ENCODE measurements at regions not wholly inside any gene's neighbourhood (a gene's known extent, or its start where the extent isn't known, plus 50 kb on each side); places are given as distances from the start of the nearest gene placed in this dataset.

DNA sequence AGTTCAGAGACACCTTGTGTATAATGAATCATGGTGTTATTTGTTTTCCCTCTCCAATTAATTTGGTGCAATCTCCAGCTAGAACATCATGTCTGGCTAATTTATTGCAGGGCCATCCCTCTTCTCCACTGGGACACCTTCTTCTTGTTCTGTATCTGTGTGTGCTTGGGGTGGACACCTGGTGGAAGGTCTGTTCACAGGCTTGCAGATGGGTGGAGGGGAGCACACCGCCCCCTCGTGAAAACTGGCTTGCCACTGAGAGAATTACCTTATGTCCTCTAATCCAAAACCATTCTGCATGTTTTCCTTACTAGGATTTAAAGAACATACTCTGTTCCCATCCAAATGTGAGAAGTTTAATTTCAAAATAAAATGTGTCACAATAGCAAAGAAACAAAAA, 1160.4 kb upstream of the ZEB2 start:
- no peaks in the 10 kb centered on the region for H3K36me3 ChIP-seq (ENCODE audit: control insufficient read depth, insufficient read depth, low read length)
- CTCF ChIA-PET = no interaction called here
- no peak for ATAC-seq
- no peaks in the 10 kb centered on the region for H3K27me3 ChIP-seq (ENCODE audit: control insufficient read depth, insufficient read depth, low read length)
- no peaks in the 10 kb centered on the region for H3K9me3 ChIP-seq (ENCODE audit: control insufficient read depth, insufficient read depth, low read depth, low read length)
- H3K4me3 ChIP-seq (ENCODE audit: low read depth in 2 of 2, low read length in 2 of 2) = no peak overlapping the region
- no peak for DNase-seq (ENCODE audit: low read depth, low spot score)
- no peaks in the 10 kb centered on the region for H3K4me1 ChIP-seq (ENCODE audit: control insufficient read depth, insufficient read depth, low read length)
- no TSS peak for BruUV-seq (replicated peaks)
- H3K27ac ChIP-seq (ENCODE audit: low read length) = no peak overlapping the region
- intact Hi-C loops (cut with micrococcal nuclease; ENCODE audit: unreplicated experiment) (no loop called here), in situ Hi-C loops (cut with HindIII; ENCODE audit: low pct_unique_long_range_greater_than_20kb, low sequenced_read_pairs) (no loop called here)
- TF ChIP-seq SIN3A (IDR thresholded peaks at IDR 0.05; ENCODE audit: borderline replicate concordance, insufficient read depth, low read depth, low read length) = no peak
- TF ChIP-seq, protein P1, sequence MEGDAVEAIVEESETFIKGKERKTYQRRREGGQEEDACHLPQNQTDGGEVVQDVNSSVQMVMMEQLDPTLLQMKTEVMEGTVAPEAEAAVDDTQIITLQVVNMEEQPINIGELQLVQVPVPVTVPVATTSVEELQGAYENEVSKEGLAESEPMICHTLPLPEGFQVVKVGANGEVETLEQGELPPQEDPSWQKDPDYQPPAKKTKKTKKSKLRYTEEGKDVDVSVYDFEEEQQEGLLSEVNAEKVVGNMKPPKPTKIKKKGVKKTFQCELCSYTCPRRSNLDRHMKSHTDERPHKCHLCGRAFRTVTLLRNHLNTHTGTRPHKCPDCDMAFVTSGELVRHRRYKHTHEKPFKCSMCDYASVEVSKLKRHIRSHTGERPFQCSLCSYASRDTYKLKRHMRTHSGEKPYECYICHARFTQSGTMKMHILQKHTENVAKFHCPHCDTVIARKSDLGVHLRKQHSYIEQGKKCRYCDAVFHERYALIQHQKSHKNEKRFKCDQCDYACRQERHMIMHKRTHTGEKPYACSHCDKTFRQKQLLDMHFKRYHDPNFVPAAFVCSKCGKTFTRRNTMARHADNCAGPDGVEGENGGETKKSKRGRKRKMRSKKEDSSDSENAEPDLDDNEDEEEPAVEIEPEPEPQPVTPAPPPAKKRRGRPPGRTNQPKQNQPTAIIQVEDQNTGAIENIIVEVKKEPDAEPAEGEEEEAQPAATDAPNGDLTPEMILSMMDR (IDR thresholded peaks at IDR 0.05) = no peak
- TF ChIP-seq, protein P2, sequence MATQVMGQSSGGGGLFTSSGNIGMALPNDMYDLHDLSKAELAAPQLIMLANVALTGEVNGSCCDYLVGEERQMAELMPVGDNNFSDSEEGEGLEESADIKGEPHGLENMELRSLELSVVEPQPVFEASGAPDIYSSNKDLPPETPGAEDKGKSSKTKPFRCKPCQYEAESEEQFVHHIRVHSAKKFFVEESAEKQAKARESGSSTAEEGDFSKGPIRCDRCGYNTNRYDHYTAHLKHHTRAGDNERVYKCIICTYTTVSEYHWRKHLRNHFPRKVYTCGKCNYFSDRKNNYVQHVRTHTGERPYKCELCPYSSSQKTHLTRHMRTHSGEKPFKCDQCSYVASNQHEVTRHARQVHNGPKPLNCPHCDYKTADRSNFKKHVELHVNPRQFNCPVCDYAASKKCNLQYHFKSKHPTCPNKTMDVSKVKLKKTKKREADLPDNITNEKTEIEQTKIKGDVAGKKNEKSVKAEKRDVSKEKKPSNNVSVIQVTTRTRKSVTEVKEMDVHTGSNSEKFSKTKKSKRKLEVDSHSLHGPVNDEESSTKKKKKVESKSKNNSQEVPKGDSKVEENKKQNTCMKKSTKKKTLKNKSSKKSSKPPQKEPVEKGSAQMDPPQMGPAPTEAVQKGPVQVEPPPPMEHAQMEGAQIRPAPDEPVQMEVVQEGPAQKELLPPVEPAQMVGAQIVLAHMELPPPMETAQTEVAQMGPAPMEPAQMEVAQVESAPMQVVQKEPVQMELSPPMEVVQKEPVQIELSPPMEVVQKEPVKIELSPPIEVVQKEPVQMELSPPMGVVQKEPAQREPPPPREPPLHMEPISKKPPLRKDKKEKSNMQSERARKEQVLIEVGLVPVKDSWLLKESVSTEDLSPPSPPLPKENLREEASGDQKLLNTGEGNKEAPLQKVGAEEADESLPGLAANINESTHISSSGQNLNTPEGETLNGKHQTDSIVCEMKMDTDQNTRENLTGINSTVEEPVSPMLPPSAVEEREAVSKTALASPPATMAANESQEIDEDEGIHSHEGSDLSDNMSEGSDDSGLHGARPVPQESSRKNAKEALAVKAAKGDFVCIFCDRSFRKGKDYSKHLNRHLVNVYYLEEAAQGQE (IDR thresholded peaks at IDR 0.05; ENCODE audit: insufficient read depth in 1 of 2, low read depth in 2 of 2, low read length in 1 of 2) = no peak
- no peak for TF ChIP-seq TCF7L2 (IDR thresholded peaks at IDR 0.05; ENCODE audit: low read depth, low read length)
- no peak for TF ChIP-seq POLR2AphosphoS5 (IDR thresholded peaks at IDR 0.05; ENCODE audit: low read depth, low read length)
- POLR2A ChIA-PET = no interaction called here

- BruUV-seq (replicated peaks) = no TSS peak
- no peak for DNase-seq (ENCODE audit: low read depth, low spot score)
- Histone ChIP-seq H3K36me3 (ENCODE audit: control insufficient read depth, insufficient read depth, low read length) (no peaks in the 10 kb centered on the region), H3K9me3 (ENCODE audit: control insufficient read depth, insufficient read depth, low read depth, low read length) (no peaks in the 10 kb centered on the region), H3K27ac (ENCODE audit: low read length) (no peak overlapping the region), H3K4me1 (ENCODE audit: control insufficient read depth, insufficient read depth, low read length) (no peaks in the 10 kb centered on the region), H3K27me3 (ENCODE audit: control insufficient read depth, insufficient read depth, low read length) (no peaks in the 10 kb centered on the region), H3K4me3 (ENCODE audit: low read depth in 2 of 2, low read length in 2 of 2) (no peak overlapping the region)
- ChIA-PET CTCF (no interaction called here), POLR2A (no interaction called here)
- in situ Hi-C loops (cut with HindIII; ENCODE audit: low pct_unique_long_range_greater_than_20kb, low sequenced_read_pairs) = no loop called here
- intact Hi-C loops (cut with micrococcal nuclease; ENCODE audit: unreplicated experiment) = no loop called here
- TF ChIP-seq POLR2AphosphoS5 (IDR thresholded peaks at IDR 0.05; ENCODE audit: low read depth, low read length) = no peak
- TF ChIP-seq, protein P1 (IDR thresholded peaks at IDR 0.05) = no peak
- TF ChIP-seq TCF7L2 (IDR thresholded peaks at IDR 0.05; ENCODE audit: low read depth, low read length) = no peak
- TF ChIP-seq, protein P2 (IDR thresholded peaks at IDR 0.05; ENCODE audit: insufficient read depth in 1 of 2, low read depth in 2 of 2, low read length in 1 of 2) = no peak
- no peak for TF ChIP-seq SIN3A (IDR thresholded peaks at IDR 0.05; ENCODE audit: borderline replicate concordance, insufficient read depth, low read depth, low read length)
- ATAC-seq = no peak
Observed at GRCh38 chr2:145677371-145677770, 1157.5 kb upstream of the ZEB2 start.
